Prostate gland (tissue), 2 donors: ENCODE measurements at regions not wholly inside any gene's neighbourhood (a gene's known extent, or its start where the extent isn't known, plus 50 kb on each side); places are given as distances from the start of the nearest gene placed in this dataset.

Source experiments
- DNase-seq: peaks from one replicate; pipeline ENCODE4 v3.0.0-alpha.2; 2019; ENCODE audit warnings: low spot score
- H3K27ac ChIP-seq, 2 donors: fragments of 200-600 bp; sonication (generic); 2 replicates each; pipeline ENCODE4 v1.5.1; 2017 to 2019
- H3K27me3 ChIP-seq: fragments of 200-600 bp; sonication (generic); replicated peaks from 2 replicates; pipeline ENCODE4 v1.5.1; 2019; ENCODE audit not compliant: insufficient read depth
- H3K36me3 ChIP-seq, 2 donors: fragments of 200-600 bp; sonication (generic); 1 replicate in 1 of 2; 2 replicates in 1 of 2; pipeline versions ENCODE4 v1.5.1 to v1.8.1; 2017 to 2019
- H3K4me1 ChIP-seq: fragments of 200-600 bp; sonication (generic); replicated peaks from 2 replicates; pipeline ENCODE4 v1.5.1; 2019
- H3K4me3 ChIP-seq, 2 donors: fragments of 200-600 bp; sonication (generic); 2 replicates each; pipeline ENCODE4 v1.5.1; 2017 to 2019
- H3K9me3 ChIP-seq: fragments of 200-600 bp; sonication (generic); 2 replicates; pipeline ENCODE4 v1.5.1; 2017
- POLR2A ChIP-seq: fragments of 450-650 bp; IDR thresholded peaks from one replicate; pipeline ENCODE4 v1.6.1; 2016; ENCODE audit warnings: antibody characterized with exemption, mild to moderate bottlenecking
- POLR2AphosphoS5 ChIP-seq: sonication (generic); formaldehyde crosslinking; IDR thresholded peaks from one replicate; pipeline ENCODE4 v1.6.1; 2017; ENCODE audit warnings: antibody characterized with exemption
- WGBS: methylation state at CpG from one replicate; pipeline ENCODE4 v1.1.5; 2018; 5-methylcytosine and 5-hydroxymethylcytosine counted together
- intact Hi-C: fragments of 100-400 bp; cut with DNase I; formaldehyde crosslinking; loops from one replicate; pipeline ENCODE4 v1.14.2; 2022
- TF ChIP-seq, protein P1 (sequence below), 4 experiments: fragments of 200-600 bp in 2 of 4; fragments of 450-650 bp in 2 of 4; sonication (generic) in 2 of 4; IDR thresholded peaks; 1 replicate in 3 of 4; 2 replicates in 1 of 4; pipeline ENCODE4 v1.5.1; 2016 to 2019; ENCODE audit warnings: antibody characterized with exemption in 4 of 4, mild to moderate bottlenecking in 2 of 4, moderate library complexity in 2 of 4

DNA sequence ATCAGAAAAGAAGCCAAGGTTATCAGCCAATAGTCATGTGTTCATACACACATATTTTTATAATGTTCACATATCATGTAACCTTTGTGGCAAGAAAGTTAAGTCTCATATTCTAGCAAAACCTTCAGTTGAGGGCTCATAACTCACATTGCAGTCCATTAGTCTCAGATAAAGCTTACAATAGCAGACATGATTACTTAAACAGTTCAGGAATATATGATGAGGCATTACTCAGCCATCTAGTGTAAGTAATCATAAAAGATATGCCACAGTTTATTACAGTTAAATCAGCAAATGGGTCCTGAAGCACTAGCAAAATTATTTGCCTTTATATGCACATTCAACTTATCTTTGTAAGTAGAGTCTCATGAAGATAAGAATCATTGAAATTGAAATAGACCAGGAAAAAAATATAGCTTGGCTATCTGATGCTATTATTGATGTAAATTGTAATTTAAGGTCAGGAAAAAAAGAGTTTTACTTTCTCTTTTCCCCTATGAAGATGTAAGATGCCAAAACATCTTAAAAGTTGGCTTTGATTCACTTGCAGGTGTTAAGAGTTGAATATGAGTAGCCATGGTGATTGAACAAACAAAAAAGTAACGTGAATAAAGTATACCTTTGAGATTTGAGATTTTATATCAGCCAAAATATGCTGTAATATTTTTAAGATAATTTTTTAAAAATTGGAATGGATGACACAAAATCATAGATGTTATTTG, 537.0 kb downstream of the SLC6A15 start:
- Histone ChIP-seq H3K4me3 (no peak overlapping the region), H3K9me3 (no peaks in the 10 kb centered on the region), H3K27me3 (no peaks in the 10 kb centered on the region), H3K4me1 (no peaks in the 10 kb centered on the region), H3K36me3 (no peaks in the 10 kb centered on the region), H3K27ac (no peak overlapping the region)
- WGBS, result 14% methylated on average over 1 of the region's 1 CpG
- no peak for DNase-seq
- TF ChIP-seq POLR2A (no peak), POLR2AphosphoS5 (no peak)
- TF ChIP-seq, protein P1, sequence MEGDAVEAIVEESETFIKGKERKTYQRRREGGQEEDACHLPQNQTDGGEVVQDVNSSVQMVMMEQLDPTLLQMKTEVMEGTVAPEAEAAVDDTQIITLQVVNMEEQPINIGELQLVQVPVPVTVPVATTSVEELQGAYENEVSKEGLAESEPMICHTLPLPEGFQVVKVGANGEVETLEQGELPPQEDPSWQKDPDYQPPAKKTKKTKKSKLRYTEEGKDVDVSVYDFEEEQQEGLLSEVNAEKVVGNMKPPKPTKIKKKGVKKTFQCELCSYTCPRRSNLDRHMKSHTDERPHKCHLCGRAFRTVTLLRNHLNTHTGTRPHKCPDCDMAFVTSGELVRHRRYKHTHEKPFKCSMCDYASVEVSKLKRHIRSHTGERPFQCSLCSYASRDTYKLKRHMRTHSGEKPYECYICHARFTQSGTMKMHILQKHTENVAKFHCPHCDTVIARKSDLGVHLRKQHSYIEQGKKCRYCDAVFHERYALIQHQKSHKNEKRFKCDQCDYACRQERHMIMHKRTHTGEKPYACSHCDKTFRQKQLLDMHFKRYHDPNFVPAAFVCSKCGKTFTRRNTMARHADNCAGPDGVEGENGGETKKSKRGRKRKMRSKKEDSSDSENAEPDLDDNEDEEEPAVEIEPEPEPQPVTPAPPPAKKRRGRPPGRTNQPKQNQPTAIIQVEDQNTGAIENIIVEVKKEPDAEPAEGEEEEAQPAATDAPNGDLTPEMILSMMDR (IDR thresholded peaks at IDR 0.05), result no peak
- intact Hi-C loops, result no loop called here

DNA sequence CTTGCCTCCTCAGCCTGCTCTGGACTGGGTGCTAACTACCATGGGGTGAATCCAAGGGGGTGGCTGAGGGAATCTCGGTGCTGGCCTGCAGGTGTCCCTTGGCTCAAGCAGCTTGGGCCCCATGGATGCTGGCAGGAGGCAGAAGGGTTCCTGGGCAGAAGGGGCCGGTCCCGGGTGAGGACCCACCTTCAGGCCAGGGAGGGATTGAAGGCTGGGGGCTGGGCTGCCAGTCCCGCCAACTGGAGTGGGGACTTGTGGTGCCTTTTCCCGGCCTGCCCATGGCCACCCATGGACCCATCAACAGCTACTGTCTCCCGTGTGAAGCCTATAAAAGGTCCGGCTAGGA, 550.1 kb downstream of the SLC6A15 start:
- DNase-seq, result no peak
- Histone ChIP-seq H3K9me3 (no peaks in the 10 kb centered on the region), H3K36me3 (no peaks in the 10 kb centered on the region), H3K27ac (no peak overlapping the region), H3K4me1 (no peaks in the 10 kb centered on the region), H3K4me3 (no peak overlapping the region), H3K27me3 (no peaks in the 10 kb centered on the region)
- 77% methylated on average over 7 of the region's 7 CpGs for WGBS
- intact Hi-C loops, result no loop called here
- TF ChIP-seq POLR2A, result no peak
- TF ChIP-seq, protein P1 (IDR thresholded peaks at IDR 0.05), result no peak
- TF ChIP-seq POLR2AphosphoS5, result no peak

DNA sequence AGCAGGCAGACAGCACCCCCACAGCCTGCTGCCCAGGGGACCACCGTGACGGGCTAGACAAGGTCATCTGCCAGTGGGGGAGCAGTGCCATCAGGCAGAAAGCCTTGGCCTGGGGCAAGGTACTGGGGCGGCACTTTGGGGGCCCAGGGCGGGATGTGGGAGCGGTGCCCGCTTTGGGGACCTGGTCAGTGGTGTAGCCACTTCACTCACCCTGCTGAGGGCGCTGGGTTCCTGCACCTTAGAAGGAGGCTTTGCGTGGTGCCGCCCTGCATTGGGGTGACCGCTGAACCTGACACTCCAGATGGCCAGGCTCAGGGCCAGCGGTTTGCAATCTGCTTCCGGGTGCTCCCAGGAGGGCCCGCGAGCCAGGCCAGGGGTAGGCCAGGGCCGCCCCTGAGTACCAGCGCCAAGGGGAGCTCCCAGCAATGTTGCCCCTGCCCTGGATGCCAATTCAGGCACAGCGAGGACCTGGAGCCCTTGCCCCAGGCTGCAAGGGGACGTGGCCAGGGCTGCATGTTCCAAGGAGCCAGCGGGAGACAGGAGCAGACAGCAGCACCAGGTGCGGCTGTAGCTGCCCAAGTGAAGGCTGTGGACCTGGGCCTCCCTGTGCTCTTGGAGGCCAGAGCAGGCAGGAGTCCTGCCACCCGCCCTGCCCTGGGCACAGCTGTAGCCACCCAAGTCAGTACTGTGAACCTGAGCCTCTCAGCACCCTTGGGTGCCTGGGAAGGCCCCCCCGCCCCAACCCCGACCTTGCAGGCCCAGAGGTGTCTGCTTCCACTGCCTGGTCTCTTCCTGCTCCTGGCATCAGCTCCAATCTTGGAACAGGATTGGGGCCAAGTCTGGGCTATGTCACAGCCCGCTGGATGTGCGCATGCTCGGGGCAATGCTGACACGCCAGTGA, 550.7 kb downstream of the SLC6A15 start:
- no peak for DNase-seq
- Histone ChIP-seq H3K27me3 (no peaks in the 10 kb centered on the region), H3K4me1 (no peaks in the 10 kb centered on the region), H3K9me3 (no peaks in the 10 kb centered on the region), H3K36me3 (no peaks in the 10 kb centered on the region), H3K27ac (no peak overlapping the region), H3K4me3 (no peak overlapping the region)
- intact Hi-C loops, result no loop called here
- WGBS, result 94% methylated on average over 21 of the region's 27 CpGs
- no peak for TF ChIP-seq POLR2AphosphoS5
- TF ChIP-seq, protein P1 (IDR thresholded peaks at IDR 0.05), result no peak
- no peak for TF ChIP-seq POLR2A

DNA sequence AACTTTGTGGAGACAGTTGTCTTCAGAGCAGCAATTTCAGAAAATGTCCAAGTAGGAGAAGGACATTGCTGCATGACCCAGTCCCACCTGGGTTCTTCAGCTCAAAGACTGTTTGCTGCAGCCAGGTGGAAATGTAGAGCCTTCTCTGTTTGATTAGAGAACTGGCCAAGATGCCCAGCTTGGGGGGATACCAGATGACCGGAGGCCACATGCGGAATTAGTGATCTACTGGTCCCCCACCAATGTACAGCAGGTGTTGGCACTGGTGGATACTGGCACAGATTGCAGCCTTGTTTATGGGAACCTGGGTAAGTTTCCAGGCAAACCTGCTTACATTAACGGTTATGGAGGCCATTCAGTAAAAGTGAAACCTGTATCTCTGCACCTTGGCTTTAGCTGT, 555.3 kb downstream of the SLC6A15 start:
- no peak overlapping the region for H3K27ac ChIP-seq
- 100% methylated on average over 3 of the region's 3 CpGs for WGBS
- DNase-seq, result no peak
- H3K4me1 ChIP-seq, result no peaks in the 10 kb centered on the region
- no peaks in the 10 kb centered on the region for H3K9me3 ChIP-seq
- TF ChIP-seq, protein P1 (IDR thresholded peaks at IDR 0.05), result no peak
- TF ChIP-seq POLR2A (no peak), POLR2AphosphoS5 (no peak)
- intact Hi-C loops, result no loop called here
- H3K36me3 ChIP-seq, result no peaks in the 10 kb centered on the region
- H3K4me3 ChIP-seq, result no peak overlapping the region
- H3K27me3 ChIP-seq, result no peaks in the 10 kb centered on the region
